Left renal pelvis (tissue), 4 donors: ENCODE measurements at regions not wholly inside any gene's neighbourhood (a gene's known extent, or its start where the extent isn't known, plus 50 kb on each side); places are given as distances from the start of the nearest gene placed in this dataset.
"Not testable (repeated sequence)": the region's sequence is repeated elsewhere in the genome, so short reads cannot be mapped to it uniquely, and the experiment has no call there.

Source experiments
- DNase-seq, 4 donors: peaks; one replicate each; pipeline ENCODE4 v3.0.0-alpha.2; 2013; ENCODE audit warnings: low read depth in 4 of 4, low spot score in 3 of 4

DNA sequence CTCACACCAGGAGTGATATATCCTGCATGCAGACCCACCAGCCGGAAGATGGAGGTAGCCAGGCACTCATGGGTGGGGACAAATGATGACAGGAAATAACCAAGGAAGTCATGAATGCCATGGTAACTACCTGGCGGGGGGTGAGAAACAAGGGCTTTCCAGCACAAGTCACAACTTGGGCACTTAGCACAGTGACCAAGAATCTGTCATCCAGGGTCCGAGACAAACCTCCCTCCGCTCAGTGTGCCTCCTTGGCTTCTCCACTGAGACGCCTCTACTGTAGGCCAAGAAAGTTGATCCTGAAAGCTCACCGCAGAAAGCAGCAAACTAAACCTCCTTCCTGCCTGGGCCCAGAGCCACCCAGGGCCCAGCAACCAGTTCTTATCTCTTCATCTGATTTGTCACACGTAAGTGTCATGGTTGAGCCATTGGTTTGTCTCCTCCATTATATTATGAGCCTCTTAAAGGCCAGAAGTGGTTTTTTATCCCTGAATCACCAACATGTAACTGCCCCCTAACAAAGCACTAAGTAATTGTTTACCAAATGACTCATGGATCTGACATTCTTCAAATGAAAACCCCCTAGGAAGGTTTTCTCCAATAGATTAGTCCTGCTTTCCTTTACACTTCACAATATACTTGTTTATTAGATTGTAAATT is 84.3 kb upstream of the TAB2 start:
- no peak for DNase-seq

DNA sequence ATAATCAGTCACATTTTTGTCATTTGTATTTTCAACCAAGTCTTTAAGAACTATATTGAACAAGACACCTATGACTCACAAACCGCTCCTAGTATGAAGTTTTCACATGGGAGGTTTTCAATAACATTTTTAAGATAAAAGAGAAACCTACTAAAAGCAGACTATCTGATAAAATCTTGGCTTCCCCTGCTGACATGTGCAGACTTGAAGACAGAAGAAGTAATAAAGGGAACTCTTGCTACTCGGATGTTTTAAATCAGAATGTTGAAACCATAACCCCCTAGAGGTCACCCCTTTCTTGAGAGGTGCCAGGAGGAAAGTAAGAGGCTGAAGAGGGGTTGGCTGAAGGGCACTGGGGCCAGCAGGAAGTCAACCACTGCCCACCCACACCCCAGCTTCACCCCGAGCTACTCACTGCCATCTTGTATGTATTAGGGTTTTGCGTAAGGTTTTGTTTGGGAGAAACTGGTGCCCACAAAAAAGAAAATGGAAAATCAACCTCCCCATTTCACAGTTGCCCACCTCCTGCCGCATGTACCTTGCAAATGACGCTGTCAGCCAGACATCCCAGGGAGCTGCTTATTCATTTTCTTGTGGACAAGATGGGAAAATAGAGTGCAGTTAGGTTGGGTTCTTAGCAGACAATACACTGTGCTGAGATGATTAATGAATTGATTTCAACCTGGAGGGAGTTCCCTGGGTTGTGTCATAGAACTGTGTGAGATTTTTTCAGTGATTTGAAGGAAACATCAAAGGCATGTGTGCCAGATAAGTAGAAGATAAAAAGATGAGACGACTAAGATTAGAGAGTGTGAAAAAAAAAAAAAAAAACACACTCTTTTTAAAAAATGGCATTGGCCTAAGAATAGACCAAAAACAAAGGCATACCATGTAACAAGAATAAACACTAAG is 83.2 kb upstream of the TAB2 start:
- DNase-seq, result no peak

DNA sequence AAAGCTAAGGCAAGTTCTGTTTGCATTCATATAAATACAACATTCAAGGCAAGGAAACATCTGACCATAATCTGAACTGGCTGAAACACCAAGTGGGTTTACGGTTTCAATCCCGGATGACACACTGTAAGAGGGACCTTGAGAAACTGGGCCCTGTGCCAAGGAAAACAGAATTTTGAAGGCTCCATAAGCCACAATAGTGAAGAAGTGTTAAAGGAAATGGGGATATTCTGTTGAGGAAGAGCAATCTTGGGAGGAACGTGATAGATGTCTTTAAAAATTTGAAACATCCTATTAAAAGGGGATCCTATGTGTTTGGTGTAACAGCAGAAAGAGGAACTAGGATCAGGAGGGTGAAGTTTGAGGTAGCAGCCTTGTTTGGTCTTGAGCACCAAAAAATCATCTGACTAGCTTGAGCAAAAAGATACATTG is 82.4 kb upstream of the TAB2 start:
- DNase-seq, result peak in 2 of 4 donors; percentile 27 to 40

DNA sequence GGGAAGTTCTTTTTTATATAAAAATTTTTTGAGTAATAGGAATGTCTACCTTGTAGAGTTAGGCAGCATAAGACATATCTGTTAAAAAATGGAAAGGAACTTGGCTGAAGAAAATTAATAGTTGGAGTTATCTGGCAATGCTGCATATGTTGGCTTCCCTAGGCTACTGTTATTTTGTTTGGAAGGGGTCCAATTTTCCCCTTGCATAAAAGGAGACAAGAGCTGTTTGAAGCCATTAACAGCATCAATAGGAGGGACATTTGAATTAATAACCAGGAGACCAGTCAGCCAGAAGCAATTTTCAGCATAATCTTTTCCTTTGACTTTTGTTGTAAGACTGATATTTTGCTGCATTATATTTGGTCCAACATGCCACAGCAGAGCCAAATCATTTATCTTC is 80.9 kb upstream of the TAB2 start:
- no peak for DNase-seq

DNA sequence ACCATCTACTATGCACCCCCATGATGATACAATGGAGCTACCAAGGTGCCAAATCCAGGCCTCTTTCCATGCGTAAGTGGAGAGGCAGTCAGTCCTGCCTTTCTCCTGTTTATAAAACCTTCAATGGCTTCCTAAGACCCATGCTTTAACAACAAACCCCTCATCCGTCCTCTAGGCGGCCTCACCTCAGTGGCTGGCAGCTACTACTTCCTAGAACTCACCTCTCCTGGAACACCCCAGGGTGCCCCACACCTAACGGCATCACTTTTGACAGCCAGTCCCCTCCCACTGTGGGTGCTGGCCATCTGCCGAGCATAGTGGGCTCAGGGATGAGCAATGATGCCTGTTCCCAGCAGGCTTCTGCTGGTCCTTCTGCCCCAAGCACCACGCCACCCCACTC is 80.0 kb upstream of the TAB2 start:
- DNase-seq, result no peak

DNA sequence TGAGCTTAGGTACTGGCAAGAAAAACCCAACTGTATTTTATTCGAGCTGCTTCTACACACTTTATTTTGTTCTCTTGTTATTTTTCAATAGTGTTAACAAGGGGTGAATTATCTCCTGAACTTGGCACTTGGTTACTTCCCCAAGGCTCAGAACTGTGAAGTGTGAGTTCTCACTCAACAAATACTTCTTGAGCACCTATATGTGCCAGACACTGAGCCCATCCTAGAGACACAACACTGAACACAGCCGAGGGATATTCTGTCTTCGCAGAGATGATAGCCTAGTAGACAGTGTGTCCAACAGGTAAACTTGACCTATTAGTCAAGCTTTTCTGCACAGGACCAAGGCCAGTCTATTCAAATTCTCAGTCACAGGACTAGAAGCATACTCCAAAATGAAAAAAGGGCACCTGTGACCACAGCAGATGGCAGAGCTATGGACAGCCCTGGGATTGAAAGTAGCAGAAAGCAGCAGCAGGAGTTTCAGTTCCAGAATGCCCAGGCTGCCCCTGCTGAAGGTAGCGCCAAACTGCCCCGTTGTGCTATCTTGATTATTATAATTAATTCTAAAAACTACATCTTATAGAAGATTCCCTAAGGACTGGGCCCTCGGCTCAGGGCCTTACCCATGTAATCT is 77.8 kb upstream of the TAB2 start:
- no peak for DNase-seq

DNA sequence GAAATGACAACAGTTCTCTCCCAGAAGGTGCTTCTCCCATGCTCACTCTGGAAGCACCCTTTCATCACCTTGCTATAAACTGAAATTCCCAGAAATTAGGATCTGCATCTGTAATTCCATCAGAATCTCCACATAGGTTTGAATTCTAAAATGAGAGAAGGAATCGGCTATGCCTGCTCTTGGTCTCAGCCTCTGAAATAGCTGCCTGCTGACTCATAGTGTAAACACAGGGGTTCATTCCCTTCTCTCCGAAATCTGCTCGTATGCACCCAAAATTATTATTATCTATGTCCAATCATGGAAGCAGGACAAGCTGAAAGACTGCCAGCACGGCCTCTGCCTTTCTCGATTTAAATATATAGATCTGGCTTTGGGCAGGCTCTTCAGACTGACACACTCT is 74.6 kb upstream of the TAB2 start:
- no peak for DNase-seq

DNA sequence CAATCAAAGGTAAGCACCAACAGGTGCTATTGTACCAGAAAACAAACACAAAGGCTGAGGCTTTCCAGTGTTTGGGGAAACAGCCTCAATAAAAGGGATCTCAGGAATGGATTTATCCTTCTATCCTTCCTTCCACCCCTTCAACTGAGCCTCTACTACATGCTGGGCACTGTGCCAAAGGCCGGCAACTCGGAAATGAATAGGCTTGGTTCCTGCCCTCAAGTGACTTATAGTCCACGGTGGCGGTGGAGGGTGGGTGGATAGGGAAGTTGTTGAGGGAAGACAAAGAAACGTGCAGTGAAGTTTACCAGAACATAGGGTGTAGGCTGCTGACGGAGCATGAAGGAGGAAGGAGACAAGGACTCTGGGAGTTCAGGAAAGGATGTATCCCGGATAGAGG is 73.4 kb upstream of the TAB2 start:
- DNase-seq, result no peak

DNA sequence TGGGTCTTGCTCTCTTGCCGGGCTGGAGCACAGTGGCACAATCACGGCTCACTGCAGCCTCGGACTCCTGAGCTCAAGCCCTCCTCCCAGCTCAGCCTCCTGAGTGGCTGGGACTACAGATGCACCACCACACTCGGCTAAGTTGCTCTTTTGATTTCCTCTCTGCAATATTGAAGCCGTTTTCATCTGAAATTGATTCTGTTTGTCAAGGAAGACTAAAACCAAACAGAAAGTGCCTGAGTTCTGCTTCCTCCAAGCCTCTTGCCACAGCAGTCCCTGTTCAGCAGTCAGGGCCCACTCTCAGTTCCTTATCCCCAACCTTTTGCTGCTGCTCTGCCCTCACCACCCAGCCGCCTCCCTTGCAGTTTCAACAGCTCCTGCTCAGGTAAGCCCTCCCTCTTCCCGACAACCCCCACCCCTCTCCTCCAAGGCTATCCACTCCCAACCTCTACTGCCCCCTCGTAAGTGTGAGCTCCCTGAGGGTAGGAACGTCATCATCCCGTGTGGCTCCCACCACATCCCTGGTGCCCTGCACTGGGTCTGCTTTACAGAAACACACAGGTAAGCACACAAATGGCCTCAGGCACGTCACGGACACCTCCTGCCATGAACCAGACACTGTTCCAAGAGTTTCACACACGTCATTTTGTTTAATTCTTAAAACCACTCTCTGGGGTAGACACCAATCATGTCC is 70.7 kb upstream of the TAB2 start:
- no peak for DNase-seq

DNA sequence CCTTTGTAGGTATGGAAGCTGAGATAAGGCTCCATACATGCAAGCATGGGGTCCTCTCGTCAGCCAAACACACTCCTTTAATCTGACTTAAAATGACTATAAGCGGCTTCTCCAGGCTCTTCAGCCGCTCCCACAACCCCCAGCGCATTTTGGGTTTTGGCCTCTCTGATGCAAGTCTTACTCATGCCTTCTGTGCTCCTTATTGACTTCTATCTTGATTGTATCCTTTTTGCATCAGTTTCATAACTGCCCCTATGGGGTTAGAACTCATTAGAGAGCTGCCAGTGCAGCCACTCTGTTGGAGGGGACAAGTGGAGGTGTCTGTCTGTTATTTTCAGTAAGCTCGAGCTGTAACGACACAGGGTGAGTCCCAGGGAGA is 70.1 kb upstream of the TAB2 start:
- DNase-seq, result no peak

DNA sequence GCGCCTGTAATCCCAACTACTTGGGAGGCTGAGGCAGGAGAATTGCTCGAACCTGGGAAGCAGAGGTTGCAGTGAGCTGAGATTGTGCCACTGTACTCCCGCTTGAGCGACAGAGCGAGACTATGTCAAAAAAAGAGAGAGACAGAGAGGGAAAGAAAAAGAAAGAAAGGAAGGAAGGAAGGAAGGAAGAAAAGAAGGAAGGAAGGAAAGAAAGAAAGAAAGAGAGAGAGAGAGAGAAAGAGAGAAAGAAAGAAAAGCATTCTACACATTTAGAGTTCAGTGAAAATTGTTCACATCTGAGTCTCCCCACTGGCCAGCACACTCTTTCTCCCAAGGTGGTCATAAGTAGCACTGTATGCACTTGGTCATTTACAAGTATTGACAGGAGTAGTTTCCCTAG is 69.2 kb upstream of the TAB2 start:
- not testable (repeated sequence) for DNase-seq

DNA sequence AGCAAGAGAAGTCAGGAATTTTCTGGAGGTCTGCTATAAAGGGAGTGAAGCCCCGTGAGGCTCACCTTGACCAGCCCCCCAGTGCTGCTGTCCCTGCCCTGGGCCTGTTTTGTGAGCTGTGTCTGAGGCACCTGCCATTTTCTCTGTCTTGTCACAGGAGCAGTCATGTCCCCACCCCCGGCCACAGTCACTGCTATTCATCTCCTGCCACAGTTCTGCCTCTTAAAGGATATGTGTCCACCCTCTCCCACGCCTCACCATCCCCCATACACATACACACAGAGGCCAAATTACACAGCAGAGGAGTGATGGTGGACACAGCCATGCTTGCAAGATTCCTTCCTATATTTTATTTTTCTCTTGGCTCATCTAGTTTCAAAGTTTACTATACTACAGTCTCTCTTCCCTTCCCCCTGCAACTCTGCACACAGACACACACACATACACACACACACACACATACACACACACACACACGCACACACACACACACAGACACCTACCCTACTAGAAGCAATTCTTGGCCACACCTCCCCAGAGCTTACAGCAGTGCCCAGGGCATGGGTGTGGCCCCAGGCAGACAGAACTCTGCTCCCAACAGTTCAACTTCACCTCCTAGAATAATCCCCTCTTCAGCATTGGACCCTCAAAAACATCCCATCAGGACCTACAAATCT is 68.7 kb upstream of the TAB2 start:
- DNase-seq, result peak in 1 of 4 donors; percentile 17

DNA sequence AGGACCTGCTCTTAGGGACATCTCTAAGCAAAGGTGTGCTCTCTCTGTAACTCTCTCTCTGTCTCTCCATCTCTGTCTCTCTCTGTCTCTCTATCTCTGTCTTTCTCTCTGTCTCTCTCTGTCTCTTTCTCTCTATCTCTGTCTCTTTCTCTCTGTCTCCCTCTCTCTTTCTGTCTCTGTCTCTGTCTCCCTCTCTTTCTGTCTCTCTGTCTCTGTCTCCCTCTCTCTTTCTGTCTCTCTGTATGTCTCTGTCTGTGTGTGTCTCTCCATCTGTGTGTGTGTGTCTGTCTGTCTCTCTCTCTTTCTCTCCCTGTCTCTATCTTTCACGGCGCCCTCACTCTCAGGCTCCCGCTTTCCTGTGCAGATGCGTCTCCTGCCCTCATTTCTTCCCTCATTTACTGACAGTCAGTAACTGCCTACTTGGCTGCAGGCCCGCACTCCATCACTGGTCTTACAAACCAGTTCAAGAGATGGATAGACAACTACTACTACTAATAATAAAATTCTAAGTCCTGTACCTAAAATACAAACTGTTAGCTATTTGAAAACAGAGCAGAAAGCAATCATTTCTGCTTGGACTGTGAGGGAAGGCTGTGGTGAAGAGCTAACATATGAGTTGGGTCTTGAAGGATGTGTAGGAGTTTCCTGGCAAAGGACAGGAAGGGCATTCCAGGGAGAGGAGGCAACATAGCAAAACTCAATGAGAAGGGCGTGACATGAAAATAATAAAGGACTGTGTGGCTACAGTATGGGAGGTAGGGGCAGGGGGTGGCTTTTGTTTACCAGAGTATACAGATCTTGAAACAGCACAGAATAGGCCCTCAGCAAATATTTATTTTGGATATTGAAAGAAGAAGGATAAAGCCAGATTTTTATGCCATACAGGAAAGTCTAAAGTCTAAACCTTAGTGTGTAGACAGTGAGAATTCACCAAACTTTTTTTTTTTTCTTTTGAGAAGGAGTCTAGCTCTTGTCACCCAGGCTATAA is 67.8 kb upstream of the TAB2 start:
- no peak for DNase-seq

DNA sequence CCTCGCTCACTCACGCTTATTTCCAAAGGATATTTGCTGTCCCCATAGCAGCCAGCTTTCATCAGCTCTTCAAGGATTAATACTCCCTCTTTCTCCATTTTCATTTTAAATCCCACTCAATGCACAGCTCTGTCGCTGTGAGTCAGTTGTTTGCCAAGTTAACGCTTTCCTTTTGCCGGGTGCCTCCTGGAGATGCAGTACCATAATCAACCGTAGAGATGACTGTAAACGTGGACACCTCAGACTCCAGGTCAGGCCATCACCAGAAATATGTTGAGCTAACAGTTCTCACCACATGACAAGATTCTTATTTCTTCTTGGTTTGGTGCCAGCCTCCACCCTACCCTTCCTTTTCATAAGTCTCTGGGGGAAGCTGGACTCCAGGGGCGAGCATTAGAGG is 66.6 kb upstream of the TAB2 start:
- no peak for DNase-seq

DNA sequence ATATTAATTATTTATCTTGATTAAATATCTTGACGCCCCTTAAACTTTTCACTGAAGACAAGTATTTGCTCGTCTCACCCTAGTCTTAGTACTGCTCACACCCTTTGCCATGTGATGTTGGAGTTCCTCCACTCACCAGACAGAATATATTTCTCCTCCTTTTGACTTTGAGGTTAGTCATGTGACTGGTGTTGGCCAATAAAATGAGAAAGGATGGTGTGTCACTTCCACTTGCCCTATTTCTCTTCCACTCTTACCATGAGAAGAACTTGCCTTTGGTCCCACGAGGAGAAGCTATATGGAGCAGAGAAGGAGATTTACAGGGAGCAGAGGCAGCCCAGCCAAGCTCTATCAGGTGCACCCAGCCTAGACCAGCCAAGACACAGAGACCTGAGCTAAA is 64.9 kb upstream of the TAB2 start:
- DNase-seq, result no peak

DNA sequence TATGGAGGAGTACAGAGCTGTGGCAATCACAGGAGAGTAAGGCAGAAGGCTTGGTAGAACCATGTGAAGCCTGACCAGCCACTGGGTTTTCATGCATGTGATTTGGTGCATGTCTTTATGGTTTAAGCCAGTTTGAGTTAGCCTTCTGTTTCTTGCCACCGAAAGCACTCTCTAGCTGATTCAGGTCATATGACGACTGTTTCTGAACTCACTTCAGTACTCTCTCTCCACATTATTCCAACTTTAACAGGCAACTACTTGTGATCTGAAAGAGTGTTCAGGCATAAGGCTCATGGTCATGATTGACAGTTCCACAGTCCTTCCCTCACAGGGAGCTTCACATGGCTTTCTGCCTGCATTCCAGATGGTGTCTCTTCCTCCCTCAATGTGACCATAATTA is 63.3 kb upstream of the TAB2 start:
- no peak for DNase-seq

DNA sequence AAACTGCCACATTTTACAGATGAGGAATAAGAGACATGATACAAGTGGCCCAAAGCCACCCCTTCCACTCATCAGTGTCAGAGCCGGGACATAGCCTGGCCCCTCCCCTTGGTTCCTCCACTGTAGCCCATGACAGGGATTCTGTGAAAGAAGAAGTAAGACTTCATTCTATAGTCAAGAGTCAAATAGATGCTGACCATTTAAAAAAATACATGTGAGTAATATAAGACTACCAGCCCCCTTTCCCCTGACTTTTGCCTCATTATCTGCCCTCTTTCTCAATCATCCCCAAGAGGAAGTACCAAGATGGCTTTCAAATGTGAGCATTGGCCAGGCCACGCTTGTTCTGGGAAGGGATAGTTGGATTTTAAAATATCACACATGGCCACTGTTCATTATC is 57.8 kb upstream of the TAB2 start:
- no peak for DNase-seq

DNA sequence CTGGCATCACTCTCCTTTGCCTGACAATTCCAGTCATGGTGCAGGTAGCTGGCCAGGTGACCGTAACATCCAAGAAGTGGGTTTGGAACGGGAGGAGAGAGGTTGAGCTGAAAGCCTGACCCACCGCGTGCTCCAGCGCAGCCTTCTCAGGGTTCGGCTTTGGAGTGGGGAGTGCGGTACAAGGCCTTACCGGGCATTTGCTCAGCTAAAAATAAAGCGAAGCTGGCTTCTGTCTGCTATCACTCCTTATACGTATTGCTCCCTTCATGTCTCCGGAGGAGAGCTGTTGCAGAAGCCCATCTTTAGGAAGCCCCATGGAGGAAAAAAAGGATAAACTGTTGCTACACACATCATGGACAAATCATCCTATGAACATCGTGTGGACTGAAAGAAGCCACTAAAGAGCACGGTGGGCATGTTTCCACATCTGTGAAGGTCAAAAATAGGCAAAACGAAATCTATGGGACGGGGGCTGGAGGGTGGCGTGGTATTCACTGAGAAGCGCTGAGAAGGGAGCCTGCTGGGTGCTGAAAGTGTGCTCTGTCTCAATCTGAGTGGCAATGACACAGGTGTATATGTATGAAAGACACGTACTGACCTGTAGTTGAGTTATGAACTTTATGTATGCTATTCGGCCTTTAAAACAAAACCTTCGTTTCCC is 57.2 kb upstream of the TAB2 start:
- no peak for DNase-seq
